B cell (primary cell): ENCODE measurements at regions not wholly inside any gene's neighbourhood (a gene's known extent, or its start where the extent isn't known, plus 50 kb on each side); places are given as distances from the start of the nearest gene placed in this dataset.

Experiments
- ATAC-seq: fragments of 200-7000 bp; cut with Tn5 transposase; one replicate; pipeline ENCODE4 v1.10.0; 2021; ENCODE audit warnings: low read depth, mild to moderate bottlenecking, moderate number of reproducible peaks, moderate library complexity
- CTCF ChIA-PET: fragments of 350-600 bp; sonication (Branson Sonifier 250); formaldehyde crosslinking; loops from one replicate; lab custom pipeline; 2021; ENCODE audit warnings: antibody characterized with exemption, inconsistent platforms; lab: Charles Lee
- POLR2A ChIA-PET: fragments of 350-600 bp; sonication (Branson Sonifier 250); formaldehyde crosslinking; loops from one replicate; lab custom pipeline; 2021; ENCODE audit warnings: antibody characterized with exemption; lab: Charles Lee
- DNase-seq: peaks from one replicate; pipeline ENCODE4 v3.0.0; 2013
- H2AFZ ChIP-seq: 2 replicates; pipeline ENCODE4 v1.6.1; 2012; ENCODE audit warnings: mild to moderate bottlenecking, low read depth, low read length; ENCODE audit not compliant: insufficient read depth, poor library complexity, severe bottlenecking
- H3K27ac ChIP-seq, 2 donors: 1 replicate in 1 of 2; 2 replicates in 1 of 2; pipeline ENCODE4 v1.5.1; 2012 to 2013; ENCODE audit warnings: low read length in 2 of 2, mild to moderate bottlenecking in 2 of 2, moderate library complexity in 1 of 2
- H3K27me3 ChIP-seq, 4 experiments: fragments of 200-600 bp in 1 of 4; sonication (generic) in 1 of 4; replicated peaks in 1 of 4; 1 replicate in 2 of 4; 2 replicates in 2 of 4; pipeline versions ENCODE4 v1.6.1 to v1.7.0; 2013 to 2016; ENCODE audit warnings: low read length in 3 of 4, mild to moderate bottlenecking in 2 of 4, mixed read lengths in 1 of 4, moderate library complexity in 1 of 4; ENCODE audit not compliant: insufficient read depth in 4 of 4, control insufficient read depth in 3 of 4; ENCODE audit errors: control extremely low read depth in 1 of 4
- H3K36me3 ChIP-seq, 2 experiments: replicated peaks in 1 of 2; 1 replicate in 1 of 2; 2 replicates in 1 of 2; pipeline versions ENCODE4 v1.6.1 to v1.7.1; 2013; ENCODE audit warnings: low read length in 1 of 2; ENCODE audit not compliant: insufficient read depth in 2 of 2, control insufficient read depth in 1 of 2; ENCODE audit errors: control extremely low read depth in 1 of 2, extremely low read depth in 1 of 2
- H3K4me1 ChIP-seq, 2 donors: fragments of 200-600 bp in 1 of 2; sonication (generic) in 1 of 2; 1 replicate in 1 of 2; 2 replicates in 1 of 2; pipeline versions ENCODE4 v1.5.1 to v1.6.1; 2013 to 2017; ENCODE audit warnings: low read length in 2 of 2; ENCODE audit not compliant: control insufficient read depth in 2 of 2, insufficient read depth in 2 of 2
- H3K4me2 ChIP-seq: replicated peaks from 2 replicates; pipeline ENCODE3; 2012; ENCODE audit warnings: mild to moderate bottlenecking, low read depth, low read length; ENCODE audit not compliant: poor library complexity, severe bottlenecking
- H3K4me3 ChIP-seq, 5 experiments: fragments of 200-600 bp in 1 of 5; sonication (generic) in 1 of 5; 1 replicate in 3 of 5; 2 replicates in 2 of 5; pipeline versions ENCODE4 v1.5.1 to v1.7.0; 2011 to 2016; ENCODE audit warnings: low read length in 4 of 5, mild to moderate bottlenecking in 4 of 5, low read depth in 2 of 5, control low read depth in 1 of 5, moderate library complexity in 1 of 5; ENCODE audit not compliant: insufficient read depth in 1 of 5; ENCODE audit errors: control extremely low read depth in 1 of 5, extremely low read depth in 1 of 5
- H3K79me2 ChIP-seq: fragments of 200-600 bp; sonication (generic); one replicate; pipeline ENCODE4 v1.6.0; 2016; ENCODE audit warnings: low read length; ENCODE audit not compliant: control insufficient read depth, insufficient read depth
- H3K9ac ChIP-seq: fragments of 200-600 bp; sonication (generic); 2 replicates; pipeline ENCODE4 v1.6.1; 2017; ENCODE audit warnings: mild to moderate bottlenecking, low read length, moderate library complexity
- H3K9me3 ChIP-seq, 3 donors: one replicate each; pipeline versions ENCODE4 v1.6.1 to v1.7.1; 2013; ENCODE audit warnings: low read length in 2 of 3; ENCODE audit not compliant: control insufficient read depth in 2 of 3, insufficient read depth in 1 of 3; ENCODE audit errors: control extremely low read depth in 1 of 3
- H4K20me1 ChIP-seq: 2 replicates; pipeline ENCODE4 v1.6.0; 2012; ENCODE audit warnings: mild to moderate bottlenecking, low read length; ENCODE audit not compliant: insufficient read depth, control insufficient read depth, poor library complexity, severe bottlenecking
- H3K27ac Mint-ChIP-seq: one replicate; pipeline ENCODE4 v1.8.0; 2021; ENCODE audit warnings: mixed read lengths
- H3K27me3 Mint-ChIP-seq: one replicate; pipeline ENCODE4 v1.8.0; 2021; ENCODE audit warnings: mixed read lengths
- H3K4me1 Mint-ChIP-seq: one replicate; pipeline ENCODE4 v1.8.0; 2021; ENCODE audit warnings: mixed read lengths
- H3K4me3 Mint-ChIP-seq: one replicate; pipeline ENCODE4 v1.8.0; 2021; ENCODE audit warnings: mixed read lengths
- H3K9me3 Mint-ChIP-seq: one replicate; pipeline ENCODE4 v1.8.0; 2022; ENCODE audit warnings: mixed read lengths; ENCODE audit not compliant: insufficient read depth
- EZH2 ChIP-seq: IDR thresholded peaks from 2 replicates; pipeline ENCODE4 v1.6.1; 2012; ENCODE audit warnings: borderline replicate concordance, low read depth, mild to moderate bottlenecking, moderate library complexity, low read length; ENCODE audit not compliant: insufficient read depth, poor library complexity, severe bottlenecking
- WGBS: methylation state at CpG from one replicate; pipeline ENCODE4 v1.1.5; 2013; ENCODE audit warnings: missing lambda C conversion rate; ENCODE audit not compliant: insufficient coverage; 5-methylcytosine and 5-hydroxymethylcytosine counted together
- intact Hi-C: fragments of 100-400 bp; cut with micrococcal nuclease; formaldehyde crosslinking; loops from one replicate; pipeline ENCODE4 v1.10.0; 2022
- TF ChIP-seq, protein P1 (sequence below): fragments of 200-600 bp; IDR thresholded peaks from one replicate; pipeline ENCODE4 v1.8.0; 2022; ENCODE audit warnings: antibody characterized with exemption, mild to moderate bottlenecking

DNA sequence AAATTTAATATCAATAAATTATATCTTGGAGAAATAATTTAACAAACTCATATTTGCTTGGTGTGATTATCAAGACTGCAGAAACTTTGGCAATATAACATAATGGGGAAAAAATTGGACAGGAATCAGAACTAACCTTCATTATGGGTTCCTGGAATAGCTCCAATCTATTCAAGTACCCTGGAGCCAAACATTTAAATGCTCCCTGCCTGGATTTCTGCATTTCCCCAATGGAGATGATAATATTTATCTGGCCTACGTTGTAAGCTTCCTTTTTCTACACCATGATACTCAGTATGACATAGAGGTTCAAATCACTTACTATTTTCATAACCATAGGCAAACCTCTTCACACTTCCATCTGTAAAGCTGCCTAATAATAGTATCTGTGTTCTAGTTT is 326.8 kb downstream of the TRIML1 start:
- Mint-ChIP-seq H3K27me3 (no peaks in the 10 kb centered on the region), H3K27ac (no peak overlapping the region), H3K4me1 (no peaks in the 10 kb centered on the region), H3K9me3 (peaks cover 8% of the 10 kb centered on the region), H3K4me3 (no peak overlapping the region)
- H3K79me2 ChIP-seq, result no peaks in the 10 kb centered on the region
- H3K4me1 ChIP-seq, result no peaks in the 10 kb centered on the region
- no CpG with 5 or more reads among the region's 1 CpG for WGBS
- no peaks in the 10 kb centered on the region for H3K27me3 ChIP-seq
- TF ChIP-seq, protein P1, sequence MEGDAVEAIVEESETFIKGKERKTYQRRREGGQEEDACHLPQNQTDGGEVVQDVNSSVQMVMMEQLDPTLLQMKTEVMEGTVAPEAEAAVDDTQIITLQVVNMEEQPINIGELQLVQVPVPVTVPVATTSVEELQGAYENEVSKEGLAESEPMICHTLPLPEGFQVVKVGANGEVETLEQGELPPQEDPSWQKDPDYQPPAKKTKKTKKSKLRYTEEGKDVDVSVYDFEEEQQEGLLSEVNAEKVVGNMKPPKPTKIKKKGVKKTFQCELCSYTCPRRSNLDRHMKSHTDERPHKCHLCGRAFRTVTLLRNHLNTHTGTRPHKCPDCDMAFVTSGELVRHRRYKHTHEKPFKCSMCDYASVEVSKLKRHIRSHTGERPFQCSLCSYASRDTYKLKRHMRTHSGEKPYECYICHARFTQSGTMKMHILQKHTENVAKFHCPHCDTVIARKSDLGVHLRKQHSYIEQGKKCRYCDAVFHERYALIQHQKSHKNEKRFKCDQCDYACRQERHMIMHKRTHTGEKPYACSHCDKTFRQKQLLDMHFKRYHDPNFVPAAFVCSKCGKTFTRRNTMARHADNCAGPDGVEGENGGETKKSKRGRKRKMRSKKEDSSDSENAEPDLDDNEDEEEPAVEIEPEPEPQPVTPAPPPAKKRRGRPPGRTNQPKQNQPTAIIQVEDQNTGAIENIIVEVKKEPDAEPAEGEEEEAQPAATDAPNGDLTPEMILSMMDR, result no peak
- TF ChIP-seq EZH2, result no peak
- peaks cover 0 to 2% (median 0%) of the 10 kb centered on the region in 3 donors for H3K9me3 ChIP-seq
- POLR2A ChIA-PET, result no interaction called here
- intact Hi-C loops, result no loop called here
- ATAC-seq (no peak), DNase-seq (no peak)
- no peak overlapping the region for H3K27ac ChIP-seq
- H3K4me2 ChIP-seq, result no peak overlapping the region
- CTCF ChIA-PET, result no interaction called here
- H2AFZ ChIP-seq, result no peak overlapping the region
- H3K4me3 ChIP-seq, result no peak overlapping the region
- H3K36me3 ChIP-seq, result no peaks in the 10 kb centered on the region
- no peak overlapping the region for H3K9ac ChIP-seq
- H4K20me1 ChIP-seq, result no peaks in the 10 kb centered on the region

DNA sequence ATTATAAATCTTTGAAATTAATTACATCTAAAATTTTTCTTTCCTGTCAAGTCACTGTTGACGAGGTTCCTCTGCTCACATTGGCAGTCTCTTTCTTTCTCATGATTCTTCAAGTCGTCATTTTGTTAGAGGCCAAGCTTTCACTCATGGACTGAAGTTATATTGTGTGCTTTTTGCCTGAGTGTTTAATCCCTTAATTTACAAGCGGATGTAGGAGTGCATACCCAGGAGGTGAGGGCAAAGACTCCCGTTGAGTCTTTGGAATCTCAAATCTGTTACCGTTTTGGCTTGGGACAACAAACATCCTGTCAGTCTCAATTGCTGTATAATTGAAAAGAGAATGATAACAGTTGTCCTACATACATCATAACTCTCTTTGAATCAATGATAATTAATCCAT is 345.0 kb downstream of the TRIML1 start:
- Histone ChIP-seq H3K9ac (no peak overlapping the region), H3K9me3 (no peaks in the 10 kb centered on the region), H2AFZ (no peak overlapping the region), H3K79me2 (no peaks in the 10 kb centered on the region), H3K36me3 (no peaks in the 10 kb centered on the region), H3K27me3 (no peaks in the 10 kb centered on the region), H3K4me3 (no peak overlapping the region), H3K4me2 (no peak overlapping the region), H4K20me1 (no peaks in the 10 kb centered on the region), H3K4me1 (no peaks in the 10 kb centered on the region), H3K27ac (no peak overlapping the region)
- POLR2A ChIA-PET, result no interaction called here
- CTCF ChIA-PET, result no interaction called here
- Mint-ChIP-seq H3K27me3 (no peaks in the 10 kb centered on the region), H3K4me3 (no peak overlapping the region), H3K4me1 (no peaks in the 10 kb centered on the region), H3K27ac (no peak overlapping the region), H3K9me3 (peaks cover 2% of the 10 kb centered on the region)
- intact Hi-C loops, result no loop called here
- TF ChIP-seq EZH2, result no peak
- TF ChIP-seq, protein P1, result no peak
- ATAC-seq (no peak), DNase-seq (no peak)
- no CpG with 5 or more reads among the region's 5 CpGs for WGBS
